ENCODE measurements at regions not wholly inside any gene's neighbourhood (a gene's known extent, or its start where the extent isn't known, plus 50 kb on each side); places are given as distances from the start of the nearest gene placed in this dataset.

- DNase-seq (ENCODE audit: low read depth): no peak
- in situ Hi-C loops (cut with HindIII; ENCODE audit: low sequenced_read_pairs): no loop called here
- TF ChIP-seq, protein P1, sequence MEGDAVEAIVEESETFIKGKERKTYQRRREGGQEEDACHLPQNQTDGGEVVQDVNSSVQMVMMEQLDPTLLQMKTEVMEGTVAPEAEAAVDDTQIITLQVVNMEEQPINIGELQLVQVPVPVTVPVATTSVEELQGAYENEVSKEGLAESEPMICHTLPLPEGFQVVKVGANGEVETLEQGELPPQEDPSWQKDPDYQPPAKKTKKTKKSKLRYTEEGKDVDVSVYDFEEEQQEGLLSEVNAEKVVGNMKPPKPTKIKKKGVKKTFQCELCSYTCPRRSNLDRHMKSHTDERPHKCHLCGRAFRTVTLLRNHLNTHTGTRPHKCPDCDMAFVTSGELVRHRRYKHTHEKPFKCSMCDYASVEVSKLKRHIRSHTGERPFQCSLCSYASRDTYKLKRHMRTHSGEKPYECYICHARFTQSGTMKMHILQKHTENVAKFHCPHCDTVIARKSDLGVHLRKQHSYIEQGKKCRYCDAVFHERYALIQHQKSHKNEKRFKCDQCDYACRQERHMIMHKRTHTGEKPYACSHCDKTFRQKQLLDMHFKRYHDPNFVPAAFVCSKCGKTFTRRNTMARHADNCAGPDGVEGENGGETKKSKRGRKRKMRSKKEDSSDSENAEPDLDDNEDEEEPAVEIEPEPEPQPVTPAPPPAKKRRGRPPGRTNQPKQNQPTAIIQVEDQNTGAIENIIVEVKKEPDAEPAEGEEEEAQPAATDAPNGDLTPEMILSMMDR (IDR thresholded peaks at IDR 0.05; ENCODE audit: low read depth, low read length, missing control alignments): no peak
- H3K4me3 ChIP-seq (ENCODE audit: low read depth, low read length): no peak overlapping the region
These were observed 173.0 kb upstream of the TSHZ2 start for GRCh38 chr20:52799130-52799529.

- no peak for DNase-seq (ENCODE audit: low read depth)
- TF ChIP-seq, protein P1 (IDR thresholded peaks at IDR 0.05; ENCODE audit: low read depth, low read length, missing control alignments): no peak
- in situ Hi-C loops (cut with HindIII; ENCODE audit: low sequenced_read_pairs): no loop called here
- H3K4me3 ChIP-seq (ENCODE audit: low read depth, low read length): no peak overlapping the region
These were observed 174.0 kb upstream of the TSHZ2 start for GRCh38 chr20:52798124-52798523.

GRCh38 chr20:52794853-52795252 lies 177.3 kb upstream of the TSHZ2 start:
- TF ChIP-seq, protein P1 (IDR thresholded peaks at IDR 0.05; ENCODE audit: low read depth, low read length, missing control alignments): no peak
- in situ Hi-C loops (cut with HindIII; ENCODE audit: low sequenced_read_pairs): no loop called here
- no peak for DNase-seq (ENCODE audit: low read depth)
- H3K4me3 ChIP-seq (ENCODE audit: low read depth, low read length): no peak overlapping the region

GRCh38 chr20:52793339-52793963 lies 178.7 kb upstream of the TSHZ2 start:
- no peak overlapping the region for H3K4me3 ChIP-seq (ENCODE audit: low read depth, low read length)
- TF ChIP-seq, protein P1 (IDR thresholded peaks at IDR 0.05; ENCODE audit: low read depth, low read length, missing control alignments): no peak
- no peak for DNase-seq (ENCODE audit: low read depth)
- in situ Hi-C loops (cut with HindIII; ENCODE audit: low sequenced_read_pairs): no loop called here

DNA sequence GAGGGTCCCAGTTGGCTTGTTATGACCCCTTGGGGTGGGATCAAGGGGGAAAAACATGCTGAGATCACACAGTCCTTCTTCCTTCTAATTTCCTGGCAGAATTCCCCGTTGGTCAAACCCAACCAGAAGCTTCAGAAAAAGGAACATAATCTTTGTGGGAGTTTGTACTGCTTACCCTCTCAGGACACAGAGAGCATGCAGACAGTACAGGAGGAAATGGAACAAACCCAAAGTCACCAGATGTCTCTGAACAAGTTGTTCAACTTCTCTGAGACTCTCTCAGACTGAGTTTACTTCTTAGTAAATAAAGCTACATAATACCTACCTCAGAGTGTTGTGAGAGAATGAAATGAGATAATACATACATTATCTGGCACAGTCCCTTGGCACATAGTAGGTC lies 181.1 kb upstream of the TSHZ2 start:
- TF ChIP-seq, protein P1 (IDR thresholded peaks at IDR 0.05; ENCODE audit: low read depth, low read length, missing control alignments): no peak
- in situ Hi-C loops (cut with HindIII; ENCODE audit: low sequenced_read_pairs): no loop called here
- DNase-seq (ENCODE audit: low read depth): no peak
- no peak overlapping the region for H3K4me3 ChIP-seq (ENCODE audit: low read depth, low read length)

- no peak for DNase-seq (ENCODE audit: low read depth)
- TF ChIP-seq, protein P1 (IDR thresholded peaks at IDR 0.05; ENCODE audit: low read depth, low read length, missing control alignments): no peak
- H3K4me3 ChIP-seq (ENCODE audit: low read depth, low read length): no peak overlapping the region
- in situ Hi-C loops (cut with HindIII; ENCODE audit: low sequenced_read_pairs): no loop called here
These were observed 182.4 kb upstream of the TSHZ2 start for GRCh38 chr20:52789716-52790115.
